NCI-H2107 treated with DMSO at 0.1 percent for 48 hours (cell line): ENCODE measurements at regions not wholly inside any gene's neighbourhood (a gene's known extent, or its start where the extent isn't known, plus 50 kb on each side); places are given as distances from the start of the nearest gene placed in this dataset.
A peak's percentile ranks its signal among the peaks of the same experiment; 100 is the strongest.
"Not testable (repeated sequence)": the region's sequence is repeated elsewhere in the genome, so short reads cannot be mapped to it uniquely, and the experiment has no call there.

Experiments used
- DNase-seq: peaks from one replicate; lab custom pipeline; 2025; ENCODE audit not compliant: unreplicated experiment; lab: John Stamatoyannopoulos, UW

DNA sequence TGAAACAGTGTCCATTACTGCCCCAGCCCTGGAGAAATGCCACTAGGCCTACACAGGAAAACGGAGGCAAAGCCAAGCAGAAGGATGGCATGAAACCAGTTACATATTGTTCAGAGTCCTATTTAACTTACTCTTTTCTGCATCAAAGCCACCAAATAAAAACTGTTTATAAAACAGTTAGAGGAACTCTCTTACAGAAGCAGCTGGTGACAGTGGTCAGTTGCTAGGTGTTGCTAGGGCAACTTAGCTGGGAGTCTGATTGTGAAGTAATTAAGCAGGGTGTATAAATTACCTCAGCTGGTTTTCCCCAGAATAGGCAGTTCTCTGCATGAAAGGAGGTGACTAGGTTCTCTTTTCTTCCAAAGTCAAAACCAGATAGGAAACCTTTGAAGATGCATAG is 115.6 kb upstream of the ZBED5 start:
- DNase-seq, result peak; percentile 67

DNA sequence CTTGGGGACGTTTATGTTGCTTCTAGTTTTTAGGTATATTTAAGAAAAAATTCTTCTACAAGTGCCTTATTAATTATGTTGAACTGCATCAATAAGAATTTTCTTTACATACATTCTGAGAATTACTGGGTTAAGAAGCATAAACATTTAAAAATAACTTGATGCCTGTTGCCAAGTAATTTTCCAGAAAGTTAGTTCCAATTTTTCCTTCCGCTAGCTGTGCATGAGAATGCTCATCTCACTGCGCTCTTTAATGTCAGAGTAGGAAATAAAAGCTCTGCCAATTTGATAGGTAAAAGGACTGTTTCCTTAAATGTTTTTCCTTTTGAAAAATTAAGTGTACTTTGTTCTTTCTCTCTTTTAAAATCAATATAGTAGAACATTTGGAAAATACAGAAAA is 113.1 kb upstream of the ZBED5 start:
- DNase-seq, result no peak

DNA sequence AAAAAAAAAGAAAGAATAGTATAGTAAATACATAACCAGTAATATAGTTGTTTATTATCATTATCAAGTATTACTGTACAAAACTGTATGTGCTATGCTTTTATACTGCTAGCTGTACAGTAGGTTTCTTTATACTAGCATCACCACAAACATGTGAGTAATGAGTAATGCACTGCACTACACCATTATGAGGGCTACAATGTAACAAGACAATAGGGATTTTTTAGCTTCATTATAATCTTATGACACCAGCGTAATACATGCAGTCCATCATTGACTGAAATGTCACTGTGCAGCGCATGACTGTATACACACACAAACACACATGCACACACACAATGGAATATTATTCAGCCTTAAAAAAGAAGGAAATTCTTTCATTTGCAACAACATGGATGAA is 111.5 kb upstream of the ZBED5 start:
- no peak for DNase-seq

GRCh38 chr11:10956884-10957283 is 99.0 kb upstream of the ZBED5 start:
- not testable (repeated sequence) for DNase-seq

GRCh38 chr11:10955616-10956015 is 97.8 kb upstream of the ZBED5 start:
- DNase-seq, result no peak

DNA sequence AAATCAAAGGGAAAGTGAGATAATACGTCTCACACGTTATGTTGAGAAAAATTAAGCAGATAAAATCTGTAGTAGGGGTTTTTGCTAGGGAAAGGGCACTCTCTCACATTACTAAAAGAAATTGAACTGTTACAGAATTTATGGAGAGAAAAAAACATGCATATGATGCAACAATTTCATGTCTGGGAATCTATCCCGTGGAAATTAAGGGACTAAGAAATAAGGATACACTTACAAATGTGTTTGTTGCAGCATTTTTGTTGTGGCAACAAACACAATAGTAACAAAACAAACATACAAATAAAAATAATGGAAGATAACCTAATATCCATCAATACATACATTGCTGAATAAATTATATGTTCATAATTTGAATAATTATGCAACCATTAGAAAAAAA is 96.3 kb upstream of the ZBED5 start:
- DNase-seq, result no peak

- no peak for DNase-seq
Measured at GRCh38 chr11:10952872-10953271, 95.0 kb upstream of the ZBED5 start.

- DNase-seq, result not testable (repeated sequence)
Measured at GRCh38 chr11:10947935-10948334, 90.1 kb upstream of the ZBED5 start.

DNA sequence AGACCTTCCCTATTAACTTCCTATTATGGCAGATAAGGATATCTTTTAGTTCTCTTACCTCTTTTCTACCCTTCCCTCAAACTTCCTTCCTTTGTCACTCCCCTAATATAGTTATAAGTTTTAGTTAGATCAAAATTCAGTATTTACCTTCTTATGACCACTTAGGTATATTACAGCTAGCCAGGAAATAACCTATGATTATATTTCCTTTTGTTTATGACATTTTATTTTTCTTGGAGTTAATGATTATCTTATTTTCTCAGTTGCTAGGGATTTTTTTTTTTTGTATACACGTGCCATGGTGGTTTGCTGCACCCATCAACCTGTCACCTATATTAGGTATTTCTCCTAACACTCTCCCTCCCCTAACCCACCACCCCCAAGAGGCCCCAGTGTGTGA is 88.2 kb upstream of the ZBED5 start:
- no peak for DNase-seq

- DNase-seq, result no peak
Measured at GRCh38 chr11:10945196-10945595, 87.3 kb upstream of the ZBED5 start.

DNA sequence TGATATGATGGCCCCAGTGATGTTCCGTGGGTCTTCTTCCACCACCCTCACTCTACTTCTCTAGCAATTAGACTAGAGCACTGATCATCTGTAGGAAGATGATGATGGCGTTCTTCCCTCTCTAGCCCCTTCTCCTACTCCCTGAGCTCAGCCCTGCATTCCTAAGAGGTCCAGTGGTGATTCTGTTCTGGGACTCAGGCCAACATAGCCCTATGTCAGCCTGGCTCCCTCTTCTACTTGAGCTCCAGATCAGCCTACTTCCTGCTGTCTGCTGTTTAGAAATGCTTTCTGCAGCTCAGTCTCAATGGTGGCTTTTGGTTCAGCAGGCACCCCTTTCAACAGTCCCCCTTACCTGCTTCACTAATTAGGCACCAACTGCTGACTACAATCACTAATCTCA is 86.1 kb upstream of the ZBED5 start:
- DNase-seq, result no peak

- no peak for DNase-seq
Measured at GRCh38 chr11:10942620-10943019, 84.8 kb upstream of the ZBED5 start.

DNA sequence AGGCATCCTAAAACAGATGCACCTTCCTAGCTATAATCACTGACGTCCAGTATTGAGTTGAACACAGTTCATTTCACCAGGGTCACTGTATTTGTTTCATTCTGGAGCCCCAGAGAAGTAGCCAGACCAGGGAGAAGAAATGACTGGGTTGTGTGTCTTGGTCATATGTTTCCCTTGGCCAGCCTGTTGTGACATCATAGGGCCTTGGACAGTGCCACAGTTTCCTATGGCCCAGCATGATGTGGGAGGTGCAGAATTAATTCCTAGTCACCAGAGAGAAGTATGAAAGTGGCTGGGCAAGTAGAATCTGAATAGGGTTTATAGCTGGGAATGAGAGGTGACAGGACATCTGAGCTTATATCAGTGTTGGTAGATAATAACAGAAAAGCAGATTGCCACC is 84.0 kb upstream of the ZBED5 start:
- DNase-seq, result no peak

- DNase-seq, result no peak
Measured at GRCh38 chr11:10941414-10941813, 83.6 kb upstream of the ZBED5 start.

DNA sequence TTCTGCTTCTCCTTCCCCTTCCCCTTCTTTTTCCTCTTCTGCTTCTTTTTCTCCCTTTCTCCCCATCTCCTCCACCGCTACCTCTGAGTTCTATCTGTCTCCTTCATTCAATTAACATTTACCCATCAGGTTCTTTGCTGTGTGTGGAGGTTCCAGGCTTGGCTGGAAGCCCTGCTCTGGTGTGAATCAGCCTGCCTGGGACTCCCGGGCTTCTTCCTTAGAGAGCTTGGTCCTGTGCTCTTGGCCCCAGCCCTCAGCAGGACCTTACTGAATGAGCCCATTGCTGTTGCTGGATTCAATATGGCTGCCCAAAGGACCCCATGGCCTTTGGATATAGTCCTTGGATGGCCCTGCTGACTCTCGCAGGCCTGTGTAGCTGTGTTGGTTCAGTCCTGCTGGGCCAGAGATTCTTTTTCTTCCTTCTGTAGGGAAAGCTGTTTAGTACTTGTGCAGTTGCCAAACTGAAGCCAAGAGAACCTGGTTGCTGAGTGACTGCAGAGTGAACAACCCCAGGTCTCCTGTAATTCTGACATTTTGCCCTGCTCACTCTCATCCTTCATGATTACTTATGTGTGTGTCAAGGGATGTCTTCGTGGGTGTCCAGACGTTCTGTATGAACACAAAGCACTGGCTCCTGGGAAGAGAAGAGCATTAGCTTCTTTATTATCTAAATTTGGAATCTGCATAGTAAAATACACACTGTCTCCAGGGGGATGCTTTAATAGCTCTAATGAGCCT is 81.0 kb upstream of the ZBED5 start:
- DNase-seq, result no peak

DNA sequence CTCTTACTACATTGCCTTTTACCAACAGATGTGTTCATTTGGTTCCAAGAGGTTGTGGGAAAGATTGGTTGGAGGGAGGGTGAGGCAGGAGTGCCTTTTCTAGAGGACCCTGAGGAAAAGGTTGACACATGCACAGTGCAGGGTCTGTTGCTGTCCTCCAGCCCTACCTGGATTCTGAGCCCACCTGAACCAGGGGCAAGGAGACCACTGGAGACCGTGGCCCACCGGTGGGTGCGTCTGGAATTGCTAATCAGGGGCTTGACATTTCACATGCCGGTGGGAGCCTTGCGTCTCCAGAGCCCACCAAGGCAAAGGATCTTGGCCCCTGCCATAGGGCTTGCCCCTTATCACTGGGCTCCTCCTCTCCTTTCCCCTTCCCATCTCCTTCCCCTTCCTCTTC is 80.4 kb upstream of the ZBED5 start:
- DNase-seq, result no peak

DNA sequence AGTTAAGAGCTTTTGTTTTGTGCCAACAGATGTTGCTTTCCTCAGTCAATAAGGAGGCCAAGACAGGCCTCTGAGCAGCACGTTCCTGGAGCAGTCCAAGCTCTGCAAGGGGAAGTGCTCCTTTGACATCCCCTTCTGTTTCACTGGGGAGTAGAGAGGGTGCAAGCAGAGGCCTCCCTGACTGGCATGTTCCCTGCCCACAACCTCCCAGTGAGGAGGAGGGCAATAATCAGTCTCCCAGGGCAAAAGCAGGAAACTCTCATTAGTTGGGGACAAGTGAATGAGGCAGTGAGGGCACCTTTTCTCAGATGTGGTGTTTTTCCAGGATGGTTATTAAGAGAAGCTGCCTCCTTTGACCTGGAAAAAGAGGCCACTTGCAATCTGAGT is 79.5 kb upstream of the ZBED5 start:
- no peak for DNase-seq

GRCh38 chr11:10936626-10937384 is 79.0 kb upstream of the ZBED5 start:
- no peak for DNase-seq

GRCh38 chr11:10935015-10935559 is 77.2 kb upstream of the ZBED5 start:
- DNase-seq, result no peak

- peak; percentile 22 for DNase-seq
Measured at GRCh38 chr11:10934293-10934860, 76.5 kb upstream of the ZBED5 start.

DNA sequence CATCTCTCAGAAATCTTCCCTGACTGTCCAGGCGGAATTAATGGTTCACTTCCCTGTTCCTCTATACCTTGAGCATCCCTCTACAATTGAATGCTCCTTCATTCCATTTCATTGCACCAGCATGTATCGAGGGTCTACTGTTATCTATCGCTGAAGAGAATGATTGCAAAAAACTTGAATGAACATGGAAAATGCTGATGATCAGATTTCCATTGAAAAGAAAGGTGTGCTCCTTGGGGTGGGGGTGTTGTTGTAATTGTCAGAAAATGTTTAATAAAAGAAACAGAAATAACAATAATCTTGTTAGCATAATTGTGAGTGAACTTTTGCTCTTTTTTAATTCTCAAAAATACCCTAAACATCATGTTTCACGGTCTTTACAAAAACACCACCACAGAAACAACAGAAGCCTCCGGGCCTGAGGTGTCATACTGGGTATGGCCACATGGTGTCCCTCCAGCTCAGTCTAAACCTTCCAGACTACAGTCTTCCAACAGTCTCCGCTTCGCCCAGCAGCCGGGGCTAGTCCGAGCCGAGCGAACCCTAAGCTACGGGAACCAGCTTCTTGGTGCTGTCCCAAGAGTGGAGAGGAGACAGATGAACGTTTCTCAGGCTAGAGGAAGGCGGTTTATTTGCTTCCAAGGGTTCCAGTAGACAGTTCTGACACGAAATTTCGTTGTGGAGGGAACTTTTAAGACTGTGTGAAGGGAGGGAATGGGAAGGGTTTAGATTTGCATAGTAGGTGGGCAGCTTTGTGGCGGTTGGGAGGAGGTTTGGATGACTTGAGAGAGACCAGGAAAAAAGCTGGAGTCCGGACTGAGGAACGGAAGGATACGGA is 75.8 kb upstream of the ZBED5 start:
- DNase-seq, result peak; percentile 82
